ENCODE measurements at regions not wholly inside any gene's neighbourhood (a gene's known extent, or its start where the extent isn't known, plus 50 kb on each side); places are given as distances from the start of the nearest gene placed in this dataset.

DNA sequence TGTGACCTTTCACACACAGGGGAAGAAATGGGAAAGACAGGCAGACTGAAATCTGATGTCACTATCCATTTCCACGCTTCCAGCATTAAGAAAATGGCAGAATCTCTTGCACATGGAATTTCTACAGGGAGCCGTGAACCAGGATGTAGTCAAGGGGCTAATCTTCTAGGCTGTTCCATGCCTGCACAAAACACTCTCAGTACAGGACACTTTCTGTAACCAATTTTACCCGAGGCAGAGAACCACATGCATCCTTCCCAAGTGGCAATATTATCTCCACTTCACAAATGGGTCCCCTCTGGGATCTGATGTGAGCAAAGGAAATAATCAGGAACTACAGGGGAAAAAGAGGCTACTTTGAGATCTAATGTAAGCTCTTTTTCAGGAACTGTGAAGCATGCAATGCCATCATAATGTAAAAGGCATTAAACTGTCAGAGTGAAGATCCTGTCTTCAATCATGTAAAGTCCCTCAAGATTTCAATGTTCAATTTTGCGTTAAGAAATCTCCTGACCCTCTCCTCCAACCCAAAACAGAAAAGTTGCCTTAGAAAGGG, 236.9 kb downstream of the RBM43 start:
- H3K36me3 ChIP-seq (ENCODE audit: control insufficient read depth in 1 of 2, insufficient read depth in 2 of 2, low read length in 2 of 2) = no peaks in the 10 kb centered on the region
- H3K9me2 ChIP-seq (ENCODE audit: insufficient read depth) = no peaks in the 10 kb centered on the region
- no peaks in the 10 kb centered on the region for H3K9me3 ChIP-seq (ENCODE audit: control insufficient read depth in 1 of 2, insufficient read depth in 1 of 2, low read depth in 1 of 2, low read length in 2 of 2)
- H3K4me3 ChIP-seq (replicated peaks in 1 of 2; ENCODE audit: low read depth in 1 of 2, low read length in 2 of 2) = no peak overlapping the region
- intact Hi-C loops (cut with micrococcal nuclease) = no loop called here
- no peak overlapping the region for H3K4me2 ChIP-seq (ENCODE audit: low read length)
- no peaks in the 10 kb centered on the region for H3K4me1 ChIP-seq (ENCODE audit: control insufficient read depth in 1 of 2, insufficient read depth in 2 of 2, low read length in 2 of 2)
- no peaks in the 10 kb centered on the region for H3K27me3 ChIP-seq (ENCODE audit: insufficient read depth, low read length)
- ChIA-PET POLR2A (no interaction called here), CTCF (no interaction called here), RAD21 (ENCODE audit: low non-redundant PET in 1 of 2, low total read pairs in 2 of 2, uncharacterized antibody in 2 of 2, unreplicated experiment in 2 of 2) (no interaction called here)
- no peak overlapping the region for H3K27ac ChIP-seq (ENCODE audit: low read depth, low read length)
- no peak for DNase-seq (ENCODE audit: low read depth, low spot score)
- ATAC-seq = no peak
- H4K20me1 ChIP-seq (ENCODE audit: insufficient read depth) = no peaks in the 10 kb centered on the region
- BruUV-seq (replicated peaks) = no TSS peak
- H2AFZ ChIP-seq (ENCODE audit: low read depth, low read length, poor library complexity, severe bottlenecking) = no peak overlapping the region
- H3K79me2 ChIP-seq (ENCODE audit: insufficient read depth, low read length) = no peaks in the 10 kb centered on the region
- H3K9ac ChIP-seq (ENCODE audit: low read length) = no peak overlapping the region
- TF ChIP-seq EZH2phosphoT487 (IDR thresholded peaks at IDR 0.05; ENCODE audit: borderline replicate concordance) (no peak), TCF7L2 (IDR thresholded peaks at IDR 0.05; ENCODE audit: borderline replicate concordance, extremely low read depth, insufficient read depth, insufficient read length) (no peak), YY1 (IDR thresholded peaks at IDR 0.05; ENCODE audit: extremely low read depth, insufficient replicate concordance, low read depth, low read length) (no peak), EGR1 (IDR thresholded peaks at IDR 0.05; ENCODE audit: low read depth) (no peak), JUND (IDR thresholded peaks at IDR 0.05) (no peak), ZFX (IDR thresholded peaks at IDR 0.05) (no peak), CBX3 (IDR thresholded peaks at IDR 0.05; ENCODE audit: low read depth) (no peak), SRF (IDR thresholded peaks at IDR 0.05; ENCODE audit: low read depth) (no peak), RAD21 (IDR thresholded peaks at IDR 0.05; ENCODE audit: low read depth) (no peak), SP1 (IDR thresholded peaks at IDR 0.05; ENCODE audit: low read depth) (no peak), ELF1 (IDR thresholded peaks at IDR 0.05; ENCODE audit: borderline replicate concordance, low read depth) (no peak), EZH2 (IDR thresholded peaks at IDR 0.05) (no peak), FOSL1 (IDR thresholded peaks at IDR 0.05; ENCODE audit: low read depth) (no peak), SIN3A (IDR thresholded peaks at IDR 0.05; ENCODE audit: low read depth) (no peak), CEBPB (IDR thresholded peaks at IDR 0.05; ENCODE audit: low read depth) (no peak)
- TF ChIP-seq, protein P1, sequence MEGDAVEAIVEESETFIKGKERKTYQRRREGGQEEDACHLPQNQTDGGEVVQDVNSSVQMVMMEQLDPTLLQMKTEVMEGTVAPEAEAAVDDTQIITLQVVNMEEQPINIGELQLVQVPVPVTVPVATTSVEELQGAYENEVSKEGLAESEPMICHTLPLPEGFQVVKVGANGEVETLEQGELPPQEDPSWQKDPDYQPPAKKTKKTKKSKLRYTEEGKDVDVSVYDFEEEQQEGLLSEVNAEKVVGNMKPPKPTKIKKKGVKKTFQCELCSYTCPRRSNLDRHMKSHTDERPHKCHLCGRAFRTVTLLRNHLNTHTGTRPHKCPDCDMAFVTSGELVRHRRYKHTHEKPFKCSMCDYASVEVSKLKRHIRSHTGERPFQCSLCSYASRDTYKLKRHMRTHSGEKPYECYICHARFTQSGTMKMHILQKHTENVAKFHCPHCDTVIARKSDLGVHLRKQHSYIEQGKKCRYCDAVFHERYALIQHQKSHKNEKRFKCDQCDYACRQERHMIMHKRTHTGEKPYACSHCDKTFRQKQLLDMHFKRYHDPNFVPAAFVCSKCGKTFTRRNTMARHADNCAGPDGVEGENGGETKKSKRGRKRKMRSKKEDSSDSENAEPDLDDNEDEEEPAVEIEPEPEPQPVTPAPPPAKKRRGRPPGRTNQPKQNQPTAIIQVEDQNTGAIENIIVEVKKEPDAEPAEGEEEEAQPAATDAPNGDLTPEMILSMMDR (IDR thresholded peaks at IDR 0.05 in 2 of 3, conservative IDR thresholded peaks at IDR 0.05 in 1 of 3; ENCODE audit: borderline replicate concordance in 1 of 3, insufficient read depth in 1 of 3, low read depth in 2 of 3, low read length in 2 of 3) = no peak
- TF ChIP-seq, protein P2, sequence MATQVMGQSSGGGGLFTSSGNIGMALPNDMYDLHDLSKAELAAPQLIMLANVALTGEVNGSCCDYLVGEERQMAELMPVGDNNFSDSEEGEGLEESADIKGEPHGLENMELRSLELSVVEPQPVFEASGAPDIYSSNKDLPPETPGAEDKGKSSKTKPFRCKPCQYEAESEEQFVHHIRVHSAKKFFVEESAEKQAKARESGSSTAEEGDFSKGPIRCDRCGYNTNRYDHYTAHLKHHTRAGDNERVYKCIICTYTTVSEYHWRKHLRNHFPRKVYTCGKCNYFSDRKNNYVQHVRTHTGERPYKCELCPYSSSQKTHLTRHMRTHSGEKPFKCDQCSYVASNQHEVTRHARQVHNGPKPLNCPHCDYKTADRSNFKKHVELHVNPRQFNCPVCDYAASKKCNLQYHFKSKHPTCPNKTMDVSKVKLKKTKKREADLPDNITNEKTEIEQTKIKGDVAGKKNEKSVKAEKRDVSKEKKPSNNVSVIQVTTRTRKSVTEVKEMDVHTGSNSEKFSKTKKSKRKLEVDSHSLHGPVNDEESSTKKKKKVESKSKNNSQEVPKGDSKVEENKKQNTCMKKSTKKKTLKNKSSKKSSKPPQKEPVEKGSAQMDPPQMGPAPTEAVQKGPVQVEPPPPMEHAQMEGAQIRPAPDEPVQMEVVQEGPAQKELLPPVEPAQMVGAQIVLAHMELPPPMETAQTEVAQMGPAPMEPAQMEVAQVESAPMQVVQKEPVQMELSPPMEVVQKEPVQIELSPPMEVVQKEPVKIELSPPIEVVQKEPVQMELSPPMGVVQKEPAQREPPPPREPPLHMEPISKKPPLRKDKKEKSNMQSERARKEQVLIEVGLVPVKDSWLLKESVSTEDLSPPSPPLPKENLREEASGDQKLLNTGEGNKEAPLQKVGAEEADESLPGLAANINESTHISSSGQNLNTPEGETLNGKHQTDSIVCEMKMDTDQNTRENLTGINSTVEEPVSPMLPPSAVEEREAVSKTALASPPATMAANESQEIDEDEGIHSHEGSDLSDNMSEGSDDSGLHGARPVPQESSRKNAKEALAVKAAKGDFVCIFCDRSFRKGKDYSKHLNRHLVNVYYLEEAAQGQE (IDR thresholded peaks at IDR 0.05; ENCODE audit: low read depth) = no peak
